Esophagus squamous epithelium (tissue), 5 donors: ENCODE measurements at regions not wholly inside any gene's neighbourhood (a gene's known extent, or its start where the extent isn't known, plus 50 kb on each side); places are given as distances from the start of the nearest gene placed in this dataset.

Experiments used
- DNase-seq: peaks from one replicate; lab custom pipeline; 2025; lab: John Stamatoyannopoulos, UW
- H3K27ac ChIP-seq, 4 donors: fragments of 200-600 bp; sonication (generic); one replicate each; pipeline ENCODE4 v1.5.1; 2016 to 2019; ENCODE audit warnings: mild to moderate bottlenecking in 1 of 4
- H3K27me3 ChIP-seq, 4 donors: fragments of 200-600 bp; sonication (generic); 1 replicate in 3 of 4; 2 replicates in 1 of 4; pipeline versions ENCODE4 v1.5.1 to v1.6.0; 2017 to 2021; ENCODE audit warnings: antibody characterized with exemption in 1 of 4
- H3K36me3 ChIP-seq, 3 donors: fragments of 200-600 bp; sonication (generic); one replicate each; pipeline ENCODE4 v1.5.1; 2016 to 2019
- H3K4me1 ChIP-seq, 3 donors: fragments of 200-600 bp; sonication (generic); one replicate each; pipeline ENCODE4 v1.5.1; 2017 to 2019
- H3K4me3 ChIP-seq, 4 donors: fragments of 200-600 bp; sonication (generic); 1 replicate in 3 of 4; 2 replicates in 1 of 4; pipeline ENCODE4 v1.5.1; 2016 to 2019; ENCODE audit warnings: mild to moderate bottlenecking in 2 of 4, moderate library complexity in 1 of 4
- H3K9me3 ChIP-seq, 3 donors: fragments of 200-600 bp; sonication (generic); one replicate each; pipeline ENCODE4 v1.5.1; 2016 to 2019
- POLR2A ChIP-seq, 4 donors: fragments of 450-650 bp; IDR thresholded peaks; one replicate each; pipeline ENCODE4 v1.6.1; 2017; ENCODE audit warnings: antibody characterized with exemption in 4 of 4, mild to moderate bottlenecking in 4 of 4, moderate library complexity in 3 of 4
- WGBS, 2 donors: methylation state at CpG; one replicate each; pipeline ENCODE4 v1.1.5; 2018; 5-methylcytosine and 5-hydroxymethylcytosine counted together
- intact Hi-C: fragments of 100-400 bp; cut with DNase I; formaldehyde crosslinking; loops from one replicate; pipeline ENCODE4 v1.15.0; 2022
- TF ChIP-seq, protein P1 (sequence below), 6 experiments: fragments of 450-650 bp in 4 of 6; fragments of 200-600 bp in 2 of 6; sonication (generic) in 2 of 6; IDR thresholded peaks; one replicate each; pipeline ENCODE4 v1.5.1; 2016 to 2019; ENCODE audit warnings: antibody characterized with exemption in 6 of 6, mild to moderate bottlenecking in 4 of 6, moderate library complexity in 4 of 6
- donor health status: DM: yes; HTN: yes; CAD: no.

- no peak overlapping the region for H3K4me3 ChIP-seq
- H3K4me1 ChIP-seq, result peaks cover 0 to 8% (median 0%) of the 10 kb centered on the region in 3 donors
- no peaks in the 10 kb centered on the region for H3K36me3 ChIP-seq
- no peaks in the 10 kb centered on the region for H3K27me3 ChIP-seq
- DNase-seq, result no peak
- no peak overlapping the region for H3K27ac ChIP-seq
- no peaks in the 10 kb centered on the region for H3K9me3 ChIP-seq
- intact Hi-C loops, result no loop called here
- TF ChIP-seq, protein P1, sequence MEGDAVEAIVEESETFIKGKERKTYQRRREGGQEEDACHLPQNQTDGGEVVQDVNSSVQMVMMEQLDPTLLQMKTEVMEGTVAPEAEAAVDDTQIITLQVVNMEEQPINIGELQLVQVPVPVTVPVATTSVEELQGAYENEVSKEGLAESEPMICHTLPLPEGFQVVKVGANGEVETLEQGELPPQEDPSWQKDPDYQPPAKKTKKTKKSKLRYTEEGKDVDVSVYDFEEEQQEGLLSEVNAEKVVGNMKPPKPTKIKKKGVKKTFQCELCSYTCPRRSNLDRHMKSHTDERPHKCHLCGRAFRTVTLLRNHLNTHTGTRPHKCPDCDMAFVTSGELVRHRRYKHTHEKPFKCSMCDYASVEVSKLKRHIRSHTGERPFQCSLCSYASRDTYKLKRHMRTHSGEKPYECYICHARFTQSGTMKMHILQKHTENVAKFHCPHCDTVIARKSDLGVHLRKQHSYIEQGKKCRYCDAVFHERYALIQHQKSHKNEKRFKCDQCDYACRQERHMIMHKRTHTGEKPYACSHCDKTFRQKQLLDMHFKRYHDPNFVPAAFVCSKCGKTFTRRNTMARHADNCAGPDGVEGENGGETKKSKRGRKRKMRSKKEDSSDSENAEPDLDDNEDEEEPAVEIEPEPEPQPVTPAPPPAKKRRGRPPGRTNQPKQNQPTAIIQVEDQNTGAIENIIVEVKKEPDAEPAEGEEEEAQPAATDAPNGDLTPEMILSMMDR (IDR thresholded peaks at IDR 0.05), result no peak
These were observed 243.6 kb upstream of the DKK2 start for GRCh38 chr4:107279733-107280132.

GRCh38 chr4:107278791-107279483 is 242.8 kb upstream of the DKK2 start:
- intact Hi-C loops, result no loop called here
- peaks cover 0 to 8% (median 0%) of the 10 kb centered on the region in 3 donors for H3K4me1 ChIP-seq
- H3K4me3 ChIP-seq, result no peak overlapping the region
- H3K9me3 ChIP-seq, result no peaks in the 10 kb centered on the region
- no peak overlapping the region for H3K27ac ChIP-seq
- H3K36me3 ChIP-seq, result no peaks in the 10 kb centered on the region
- no peak for DNase-seq
- no peaks in the 10 kb centered on the region for H3K27me3 ChIP-seq
- TF ChIP-seq, protein P1 (IDR thresholded peaks at IDR 0.05), result no peak
- TF ChIP-seq POLR2A (IDR thresholded peaks at IDR 0.05), result no peak
- 49 to 62% methylated on average over 4 of the region's 4 CpGs for WGBS, 2 donors

DNA sequence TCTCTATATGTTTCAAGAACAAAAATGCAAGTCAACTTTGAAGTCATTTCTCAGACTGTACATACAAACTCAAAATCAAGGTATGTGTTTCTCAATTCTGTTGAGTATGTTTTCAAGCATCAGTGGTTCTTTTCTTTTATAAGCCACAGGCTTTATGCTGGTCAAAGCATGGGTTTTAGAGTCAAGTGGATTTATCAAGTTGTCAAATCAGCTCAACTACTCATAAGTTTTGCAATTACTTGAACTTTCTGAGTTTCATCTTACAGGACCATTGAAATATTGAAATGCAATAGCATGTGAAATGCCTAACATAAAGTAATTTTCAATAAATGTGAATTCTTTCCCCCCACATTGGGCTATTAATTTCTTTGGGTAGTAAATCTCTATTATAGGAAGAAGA is 239.9 kb upstream of the DKK2 start:
- Histone ChIP-seq H3K27ac (no peak overlapping the region), H3K4me3 (no peak overlapping the region), H3K4me1 (peaks cover 0 to 8% (median 0%) of the 10 kb centered on the region in 3 donors), H3K27me3 (no peaks in the 10 kb centered on the region), H3K36me3 (no peaks in the 10 kb centered on the region), H3K9me3 (no peaks in the 10 kb centered on the region)
- DNase-seq, result no peak
- intact Hi-C loops, result no loop called here
- no peak for TF ChIP-seq POLR2A (IDR thresholded peaks at IDR 0.05)
- TF ChIP-seq, protein P1 (IDR thresholded peaks at IDR 0.05), result no peak

DNA sequence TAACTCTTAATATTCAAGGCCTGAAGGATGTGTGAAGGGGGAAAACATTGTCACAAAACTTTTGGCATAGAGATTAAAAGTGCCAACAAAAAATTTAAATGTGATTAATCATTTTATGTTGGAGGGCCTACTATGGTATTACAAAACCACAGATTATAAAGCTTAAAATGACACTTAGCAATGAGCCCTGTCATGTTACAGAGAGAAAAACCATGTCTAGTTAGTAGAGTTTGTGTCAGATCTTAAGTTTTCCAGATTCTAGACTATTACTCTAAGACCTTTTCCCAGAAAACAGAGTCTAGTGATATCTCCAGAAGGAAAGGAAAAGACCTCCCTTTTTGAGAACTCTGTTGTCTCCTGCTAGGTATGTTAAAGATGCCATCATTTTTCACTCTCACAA is 239.1 kb upstream of the DKK2 start:
- Histone ChIP-seq H3K9me3 (no peaks in the 10 kb centered on the region), H3K27ac (no peak overlapping the region), H3K4me3 (no peak overlapping the region), H3K36me3 (no peaks in the 10 kb centered on the region), H3K4me1 (peaks cover 0 to 8% (median 0%) of the 10 kb centered on the region in 3 donors), H3K27me3 (no peaks in the 10 kb centered on the region)
- TF ChIP-seq POLR2A (IDR thresholded peaks at IDR 0.05), result no peak
- TF ChIP-seq, protein P1 (IDR thresholded peaks at IDR 0.05), result no peak
- no peak for DNase-seq
- intact Hi-C loops, result no loop called here

- Histone ChIP-seq H3K4me1 (peaks cover 0 to 5% (median 0%) of the 10 kb centered on the region in 3 donors), H3K27ac (no peak overlapping the region), H3K4me3 (no peak overlapping the region), H3K36me3 (no peaks in the 10 kb centered on the region), H3K9me3 (no peaks in the 10 kb centered on the region), H3K27me3 (no peaks in the 10 kb centered on the region)
- TF ChIP-seq, protein P1 (IDR thresholded peaks at IDR 0.05), result no peak
- no peak for TF ChIP-seq POLR2A (IDR thresholded peaks at IDR 0.05)
- intact Hi-C loops, result no loop called here
- 100% methylated on average over 1 of the region's 3 CpGs; no CpG with 5 or more reads in 1 of the 2 donors for WGBS, 2 donors
- DNase-seq, result no peak
These were observed 234.5 kb upstream of the DKK2 start for GRCh38 chr4:107270614-107271013.
